ENCODE measurements at regions not wholly inside any gene's neighbourhood (a gene's known extent, or its start where the extent isn't known, plus 50 kb on each side); places are given as distances from the start of the nearest gene placed in this dataset.

DNA sequence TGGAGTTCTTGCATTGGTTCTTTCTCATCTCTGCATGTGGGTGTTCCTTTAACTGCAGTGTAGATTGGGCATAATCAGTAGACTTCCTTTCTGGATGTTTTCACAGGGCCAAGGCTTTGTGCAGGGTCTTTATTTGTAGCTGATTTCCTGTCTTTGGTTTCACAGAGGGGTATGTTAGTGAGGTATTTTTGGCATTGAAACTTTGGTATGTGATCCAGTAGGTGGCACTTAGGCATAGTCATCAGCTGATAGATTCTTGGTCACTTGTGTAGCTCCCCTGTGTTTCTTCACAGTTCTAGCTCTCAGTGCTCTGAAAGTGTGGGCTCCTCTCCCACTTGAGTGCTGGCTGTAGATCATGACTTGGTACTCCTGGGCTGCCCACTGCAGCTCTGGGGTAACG is 52.7 kb upstream of the LMO3 start:
- TF ChIP-seq GATA3 (IDR thresholded peaks at IDR 0.05; ENCODE audit: low read depth, low read length) (no peak), GATA2 (IDR thresholded peaks at IDR 0.05; ENCODE audit: low read depth, low read length) (no peak)
